RPMI7951 (cell line): ENCODE measurements at regions not wholly inside any gene's neighbourhood (a gene's known extent, or its start where the extent isn't known, plus 50 kb on each side); places are given as distances from the start of the nearest gene placed in this dataset.
A peak's percentile ranks its signal among the peaks of the same experiment; 100 is the strongest.
"Not testable (repeated sequence)": the region's sequence is repeated elsewhere in the genome, so short reads cannot be mapped to it uniquely, and the experiment has no call there.

ENCODE experiments used
- DNase-seq: peaks from one replicate; pipeline ENCODE4 v3.0.0-alpha.2; 2012; ENCODE audit warnings: low read depth

GRCh38 chr5:11392-11791, 80.6 kb upstream of the PLEKHG4B start:
- not testable (repeated sequence) for DNase-seq

GRCh38 chr5:11898-12297, 80.1 kb upstream of the PLEKHG4B start:
- DNase-seq: peak; percentile 21

GRCh38 chr5:13234-13633, 78.7 kb upstream of the PLEKHG4B start:
- no peak for DNase-seq

- not testable (repeated sequence) for DNase-seq
These were observed 77.3 kb upstream of the PLEKHG4B start for GRCh38 chr5:14676-15075.

- DNase-seq: not testable (repeated sequence)
These were observed 71.7 kb upstream of the PLEKHG4B start for GRCh38 chr5:20276-20675.

GRCh38 chr5:21654-22233, 70.2 kb upstream of the PLEKHG4B start:
- peak; percentile 49 for DNase-seq

GRCh38 chr5:23907-24306, 68.1 kb upstream of the PLEKHG4B start:
- not testable (repeated sequence) for DNase-seq

- DNase-seq: not testable (repeated sequence)
These were observed 66.9 kb upstream of the PLEKHG4B start for GRCh38 chr5:25067-25466.

GRCh38 chr5:30131-30530, 61.8 kb upstream of the PLEKHG4B start:
- DNase-seq: no peak

- DNase-seq: not testable (repeated sequence)
These were observed 61.4 kb upstream of the PLEKHG4B start for GRCh38 chr5:30556-30955.

GRCh38 chr5:32165-32564, 59.8 kb upstream of the PLEKHG4B start:
- no peak for DNase-seq

- DNase-seq: not testable (repeated sequence)
These were observed 56.4 kb upstream of the PLEKHG4B start for GRCh38 chr5:35521-35920.

- not testable (repeated sequence) for DNase-seq
These were observed 54.8 kb upstream of the PLEKHG4B start for GRCh38 chr5:37207-37606.

GRCh38 chr5:39979-40583, 51.9 kb upstream of the PLEKHG4B start:
- DNase-seq: no peak
